GM06990 (cell line): ENCODE measurements at regions not wholly inside any gene's neighbourhood (a gene's known extent, or its start where the extent isn't known, plus 50 kb on each side); places are given as distances from the start of the nearest gene placed in this dataset.

Experiments
- DNase-seq: peaks from one replicate; pipeline ENCODE4 v3.0.0-alpha.2; 2011; ENCODE audit not compliant: insufficient read length; ENCODE audit errors: extremely low read depth
- H3K27me3 ChIP-seq: replicated peaks from 2 replicates; pipeline ENCODE4 v1.6.0; 2011; ENCODE audit warnings: low read length; ENCODE audit not compliant: control insufficient read depth, insufficient read depth
- H3K36me3 ChIP-seq: 2 replicates; pipeline ENCODE4 v1.5.1; 2011; ENCODE audit warnings: low read length; ENCODE audit not compliant: control insufficient read depth, insufficient read depth
- H3K4me3 ChIP-seq: replicated peaks from 2 replicates; pipeline ENCODE4 v1.5.1; 2011; ENCODE audit warnings: low read depth, mild to moderate bottlenecking, control low read depth, low read length
- TF ChIP-seq, protein P1 (sequence below): IDR thresholded peaks from 2 replicates; pipeline ENCODE4 v1.5.1; 2011; ENCODE audit warnings: low read length, control low read depth, mild to moderate bottlenecking, inconsistent platforms; ENCODE audit not compliant: insufficient read depth, poor library complexity, severe bottlenecking

DNA sequence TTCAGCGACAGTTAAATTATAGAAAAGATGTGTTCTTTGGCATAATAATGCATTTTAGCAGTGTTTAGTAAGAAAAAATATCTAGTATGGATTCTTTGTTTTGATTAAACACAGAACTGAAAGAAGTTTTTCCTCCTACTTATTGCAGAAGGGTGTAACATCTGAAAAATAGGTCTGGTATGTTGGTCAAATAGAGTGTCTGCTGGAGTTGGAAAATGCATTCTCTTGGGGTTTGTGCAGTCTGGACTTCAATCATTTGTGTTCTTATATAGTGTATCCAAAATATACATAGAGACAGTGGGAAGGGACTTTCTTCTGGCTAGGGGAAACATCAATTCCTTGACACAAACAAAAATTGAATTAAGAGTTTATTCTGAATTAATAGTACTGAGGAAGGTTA lies 132.4 kb upstream of the MAN1A1 start:
- TF ChIP-seq, protein P1, sequence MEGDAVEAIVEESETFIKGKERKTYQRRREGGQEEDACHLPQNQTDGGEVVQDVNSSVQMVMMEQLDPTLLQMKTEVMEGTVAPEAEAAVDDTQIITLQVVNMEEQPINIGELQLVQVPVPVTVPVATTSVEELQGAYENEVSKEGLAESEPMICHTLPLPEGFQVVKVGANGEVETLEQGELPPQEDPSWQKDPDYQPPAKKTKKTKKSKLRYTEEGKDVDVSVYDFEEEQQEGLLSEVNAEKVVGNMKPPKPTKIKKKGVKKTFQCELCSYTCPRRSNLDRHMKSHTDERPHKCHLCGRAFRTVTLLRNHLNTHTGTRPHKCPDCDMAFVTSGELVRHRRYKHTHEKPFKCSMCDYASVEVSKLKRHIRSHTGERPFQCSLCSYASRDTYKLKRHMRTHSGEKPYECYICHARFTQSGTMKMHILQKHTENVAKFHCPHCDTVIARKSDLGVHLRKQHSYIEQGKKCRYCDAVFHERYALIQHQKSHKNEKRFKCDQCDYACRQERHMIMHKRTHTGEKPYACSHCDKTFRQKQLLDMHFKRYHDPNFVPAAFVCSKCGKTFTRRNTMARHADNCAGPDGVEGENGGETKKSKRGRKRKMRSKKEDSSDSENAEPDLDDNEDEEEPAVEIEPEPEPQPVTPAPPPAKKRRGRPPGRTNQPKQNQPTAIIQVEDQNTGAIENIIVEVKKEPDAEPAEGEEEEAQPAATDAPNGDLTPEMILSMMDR = no peak
- no peaks in the 10 kb centered on the region for H3K36me3 ChIP-seq
- DNase-seq = no peak
- no peak overlapping the region for H3K4me3 ChIP-seq
- H3K27me3 ChIP-seq = no peaks in the 10 kb centered on the region

DNA sequence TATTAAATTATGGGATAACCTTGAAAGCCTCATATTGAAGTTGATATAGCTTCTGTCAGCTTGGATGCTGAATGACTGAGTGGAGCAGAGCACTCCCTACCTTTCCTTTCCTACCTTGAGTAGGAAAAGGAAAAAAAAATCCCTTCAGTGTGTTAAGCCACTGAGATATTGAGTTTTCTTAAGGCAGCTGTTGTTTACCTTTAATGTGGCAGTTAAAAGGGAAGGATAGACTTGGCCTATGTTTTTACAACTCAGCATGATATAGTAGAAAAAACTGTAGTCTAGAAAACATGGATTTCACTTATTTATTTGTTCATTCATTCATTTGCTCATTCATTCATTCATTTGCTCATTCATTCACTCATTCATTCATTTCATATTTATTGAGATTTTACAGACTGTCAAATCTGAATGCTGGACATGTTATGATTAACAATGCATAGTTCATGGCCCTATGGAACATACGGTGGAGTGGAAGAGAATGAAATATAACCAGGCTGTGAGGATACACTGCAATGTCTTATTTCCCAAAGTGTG lies 131.5 kb upstream of the MAN1A1 start:
- H3K27me3 ChIP-seq = no peaks in the 10 kb centered on the region
- no peak for DNase-seq
- no peaks in the 10 kb centered on the region for H3K36me3 ChIP-seq
- H3K4me3 ChIP-seq = no peak overlapping the region
- TF ChIP-seq, protein P1 = no peak

DNA sequence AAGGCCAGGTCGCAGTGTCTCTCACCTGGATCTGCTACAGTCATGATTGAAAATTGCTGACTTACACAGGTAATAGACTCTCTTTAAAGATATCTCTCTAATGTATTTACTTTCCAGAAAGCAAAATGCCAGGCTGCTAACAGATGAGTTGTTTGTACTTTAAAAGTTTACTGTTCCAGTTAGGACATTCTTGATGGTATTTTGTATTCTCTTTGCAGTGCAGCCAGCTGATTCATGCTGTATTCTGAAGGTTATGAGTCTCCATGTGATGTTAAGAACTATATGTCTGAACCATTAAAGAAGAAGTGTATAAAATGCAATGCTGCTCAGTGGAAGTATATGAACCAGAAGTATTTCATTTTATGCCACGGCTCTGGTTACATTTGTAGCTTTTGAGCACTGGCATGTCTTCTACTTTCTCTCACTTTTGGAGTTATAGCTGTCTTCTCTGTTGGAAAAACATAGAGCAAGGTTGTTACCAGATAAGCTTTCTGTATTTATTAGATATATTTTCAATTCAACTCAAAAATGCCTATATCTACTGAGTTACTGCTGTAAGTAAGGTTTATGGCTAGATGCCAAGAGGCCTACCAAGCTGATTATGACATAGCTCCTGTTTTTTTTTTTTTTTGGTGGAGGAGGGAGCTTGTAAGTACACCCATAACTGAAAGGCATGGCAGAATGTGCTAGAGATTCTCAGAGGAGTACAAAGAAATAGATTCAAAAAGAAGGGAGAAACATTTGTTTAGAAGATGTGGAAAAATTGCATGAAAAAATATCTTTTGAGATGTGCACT lies 130.5 kb upstream of the MAN1A1 start:
- Histone ChIP-seq H3K36me3 (no peaks in the 10 kb centered on the region), H3K27me3 (no peaks in the 10 kb centered on the region), H3K4me3 (no peak overlapping the region)
- TF ChIP-seq, protein P1 = no peak
- no peak for DNase-seq

DNA sequence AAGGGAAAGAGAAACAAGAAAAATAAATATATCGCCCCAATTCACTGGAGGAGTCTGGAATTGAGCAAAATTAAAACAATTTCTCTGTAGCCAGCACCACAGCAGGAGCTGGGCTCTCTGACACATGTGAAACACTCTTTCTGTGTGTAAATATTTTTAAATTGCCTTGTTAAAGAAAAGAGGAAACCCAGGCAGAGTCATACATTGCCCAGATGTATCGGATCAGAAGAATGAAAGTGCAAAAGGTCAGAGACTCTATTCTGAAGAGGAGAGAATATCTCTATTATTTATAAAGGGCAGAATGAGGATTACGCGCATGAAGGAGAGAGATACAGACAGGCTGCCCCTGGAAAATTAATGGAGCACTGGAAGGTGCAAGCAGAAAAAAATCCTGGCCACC lies 127.0 kb upstream of the MAN1A1 start:
- H3K36me3 ChIP-seq = no peaks in the 10 kb centered on the region
- TF ChIP-seq, protein P1 = no peak
- H3K27me3 ChIP-seq = no peaks in the 10 kb centered on the region
- no peak overlapping the region for H3K4me3 ChIP-seq
- peak; percentile 11 for DNase-seq

DNA sequence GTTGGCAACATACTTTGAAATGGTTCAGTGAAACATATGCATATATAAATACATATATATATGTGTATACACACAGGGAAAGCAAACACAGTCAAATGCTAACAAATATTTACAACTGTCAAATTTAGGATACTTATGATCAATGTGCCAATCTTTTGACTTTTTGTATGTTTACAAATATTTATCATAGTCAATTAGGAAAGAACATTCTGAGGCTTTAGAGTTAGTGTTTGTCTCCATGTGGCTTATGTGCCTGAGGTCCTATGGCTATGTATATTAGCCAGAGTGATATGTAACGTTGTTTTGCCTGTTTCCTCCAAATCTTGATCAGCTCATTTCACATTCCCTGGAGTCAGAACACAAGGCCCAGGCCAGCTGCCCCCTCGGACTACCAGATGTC lies 126.5 kb upstream of the MAN1A1 start:
- H3K27me3 ChIP-seq = no peaks in the 10 kb centered on the region
- DNase-seq = no peak
- H3K36me3 ChIP-seq = no peaks in the 10 kb centered on the region

More for the DNA sequence above, 126.5 kb upstream of the MAN1A1 start:
- no peak overlapping the region for H3K4me3 ChIP-seq
- TF ChIP-seq, protein P1 = no peak
